NB4 (cell line): ENCODE measurements at regions not wholly inside any gene's neighbourhood (a gene's known extent, or its start where the extent isn't known, plus 50 kb on each side); places are given as distances from the start of the nearest gene placed in this dataset.

Experiments used
- CTCF ChIP-seq: IDR thresholded peaks from one replicate; pipeline ENCODE4 v1.5.1; 2012; ENCODE audit warnings: low read depth, low read length
- MYC ChIP-seq: IDR thresholded peaks from 2 replicates; pipeline ENCODE4 v1.6.1; 2011; ENCODE audit warnings: low read depth, low read length
- POLR2A ChIP-seq: IDR thresholded peaks from 2 replicates; pipeline ENCODE4 v1.6.1; 2011; ENCODE audit warnings: mild to moderate bottlenecking; ENCODE audit not compliant: insufficient read length; ENCODE audit errors: extremely low read depth

- TF ChIP-seq CTCF (no peak), POLR2A (no peak), MYC (no peak)
Observed at GRCh38 chr12:76138656-76139055, 54.2 kb upstream of the NAP1L1 start.
